HL-60 (cell line): ENCODE measurements at regions not wholly inside any gene's neighbourhood (a gene's known extent, or its start where the extent isn't known, plus 50 kb on each side); places are given as distances from the start of the nearest gene placed in this dataset.

Source experiments
- POLR2AphosphoS5 ChIP-seq: IDR thresholded peaks from 2 replicates; pipeline ENCODE4 v1.6.1; 2012; ENCODE audit warnings: low read depth
- REST ChIP-seq: IDR thresholded peaks from 2 replicates; pipeline ENCODE4 v1.6.1; 2012; ENCODE audit warnings: low read depth; ENCODE audit not compliant: insufficient replicate concordance
- SPI1 ChIP-seq: IDR thresholded peaks from 2 replicates; pipeline ENCODE4 v1.6.1; 2012; ENCODE audit warnings: low read depth, mild to moderate bottlenecking, borderline replicate concordance
- TF ChIP-seq, protein P1 (sequence below): IDR thresholded peaks from one replicate; pipeline ENCODE4 v1.5.1; 2011; ENCODE audit warnings: low read length, control low read depth, inconsistent platforms; ENCODE audit not compliant: insufficient read depth

GRCh38 chr2:150409196-150409595 is 78.3 kb downstream of the RND3 start:
- TF ChIP-seq, protein P1, sequence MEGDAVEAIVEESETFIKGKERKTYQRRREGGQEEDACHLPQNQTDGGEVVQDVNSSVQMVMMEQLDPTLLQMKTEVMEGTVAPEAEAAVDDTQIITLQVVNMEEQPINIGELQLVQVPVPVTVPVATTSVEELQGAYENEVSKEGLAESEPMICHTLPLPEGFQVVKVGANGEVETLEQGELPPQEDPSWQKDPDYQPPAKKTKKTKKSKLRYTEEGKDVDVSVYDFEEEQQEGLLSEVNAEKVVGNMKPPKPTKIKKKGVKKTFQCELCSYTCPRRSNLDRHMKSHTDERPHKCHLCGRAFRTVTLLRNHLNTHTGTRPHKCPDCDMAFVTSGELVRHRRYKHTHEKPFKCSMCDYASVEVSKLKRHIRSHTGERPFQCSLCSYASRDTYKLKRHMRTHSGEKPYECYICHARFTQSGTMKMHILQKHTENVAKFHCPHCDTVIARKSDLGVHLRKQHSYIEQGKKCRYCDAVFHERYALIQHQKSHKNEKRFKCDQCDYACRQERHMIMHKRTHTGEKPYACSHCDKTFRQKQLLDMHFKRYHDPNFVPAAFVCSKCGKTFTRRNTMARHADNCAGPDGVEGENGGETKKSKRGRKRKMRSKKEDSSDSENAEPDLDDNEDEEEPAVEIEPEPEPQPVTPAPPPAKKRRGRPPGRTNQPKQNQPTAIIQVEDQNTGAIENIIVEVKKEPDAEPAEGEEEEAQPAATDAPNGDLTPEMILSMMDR, result no peak
- TF ChIP-seq REST, result no peak
- no peak for TF ChIP-seq POLR2AphosphoS5
- TF ChIP-seq SPI1, result no peak
